ENCODE measurements at regions not wholly inside any gene's neighbourhood (a gene's known extent, or its start where the extent isn't known, plus 50 kb on each side); places are given as distances from the start of the nearest gene placed in this dataset.
A peak's percentile ranks its signal among the peaks of the same experiment; 100 is the strongest.

- no peak overlapping the region for H3K27ac ChIP-seq (ENCODE audit: low read depth, low read length)
- no peaks in the 10 kb centered on the region for H3K36me3 ChIP-seq (ENCODE audit: control insufficient read depth, insufficient read depth, low read length)
- no peak for DNase-seq (ENCODE audit: low read depth in 4 of 6, low spot score in 6 of 6)
- WGBS (ENCODE audit: insufficient coverage) = no CpG with 5 or more reads among the region's 1 CpG
- H3K4me3 ChIP-seq (ENCODE audit: low read depth, low read length) = no peak overlapping the region
- no peaks in the 10 kb centered on the region for H3K27me3 ChIP-seq (ENCODE audit: control insufficient read depth, insufficient read depth, low read length)
- H3K4me1 ChIP-seq (ENCODE audit: control insufficient read depth, insufficient read depth, low read length) = no peaks in the 10 kb centered on the region
- H3K9me3 ChIP-seq (ENCODE audit: control insufficient read depth, insufficient read depth, low read length) = no peaks in the 10 kb centered on the region
Measured at GRCh38 chr2:193267496-193268002, 1072.8 kb upstream of the TMEFF2 start.

- Histone ChIP-seq H3K27ac (ENCODE audit: low read depth, low read length) (no peak overlapping the region), H3K27me3 (ENCODE audit: control insufficient read depth, insufficient read depth, low read length) (no peaks in the 10 kb centered on the region), H3K36me3 (ENCODE audit: control insufficient read depth, insufficient read depth, low read length) (no peaks in the 10 kb centered on the region), H3K9me3 (ENCODE audit: control insufficient read depth, insufficient read depth, low read length) (no peaks in the 10 kb centered on the region), H3K4me3 (ENCODE audit: low read depth, low read length) (no peak overlapping the region), H3K4me1 (ENCODE audit: control insufficient read depth, insufficient read depth, low read length) (no peaks in the 10 kb centered on the region)
- peak in 1 of 6 donors; percentile 12 for DNase-seq (ENCODE audit: low read depth in 4 of 6, low spot score in 6 of 6)
Measured at GRCh38 chr2:193253014-193253530, 1058.3 kb upstream of the TMEFF2 start.

- Histone ChIP-seq H3K27ac (ENCODE audit: low read depth, low read length) (no peak overlapping the region), H3K4me1 (ENCODE audit: control insufficient read depth, insufficient read depth, low read length) (no peaks in the 10 kb centered on the region), H3K27me3 (ENCODE audit: control insufficient read depth, insufficient read depth, low read length) (no peaks in the 10 kb centered on the region), H3K36me3 (ENCODE audit: control insufficient read depth, insufficient read depth, low read length) (no peaks in the 10 kb centered on the region), H3K9me3 (ENCODE audit: control insufficient read depth, insufficient read depth, low read length) (no peaks in the 10 kb centered on the region), H3K4me3 (ENCODE audit: low read depth, low read length) (no peak overlapping the region)
- DNase-seq (ENCODE audit: low read depth in 4 of 6, low spot score in 6 of 6) = no peak
- WGBS (ENCODE audit: insufficient coverage) = no CpG with 5 or more reads among the region's 3 CpGs
Measured at GRCh38 chr2:193251909-193252308, 1057.2 kb upstream of the TMEFF2 start.

DNA sequence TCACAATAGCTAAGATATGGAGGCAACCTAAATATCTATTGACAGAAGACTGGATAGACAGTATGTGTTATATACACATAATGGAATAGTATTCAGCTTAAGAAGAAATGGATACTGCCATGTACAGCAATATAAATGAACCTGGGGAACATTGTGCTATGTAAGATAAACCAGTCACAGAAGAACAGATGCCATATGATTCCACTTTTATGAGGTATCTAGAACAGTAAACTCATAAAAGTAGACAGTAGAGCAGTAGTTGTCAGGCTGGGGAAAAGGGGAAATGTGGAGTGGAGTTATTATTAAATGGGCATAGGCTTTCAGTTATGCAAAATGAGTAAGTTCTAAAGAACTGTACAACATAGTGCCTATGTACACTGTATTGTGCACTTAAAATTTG is 1055.7 kb upstream of the TMEFF2 start:
- Histone ChIP-seq H3K4me1 (ENCODE audit: control insufficient read depth, insufficient read depth, low read length) (no peaks in the 10 kb centered on the region), H3K27me3 (ENCODE audit: control insufficient read depth, insufficient read depth, low read length) (no peaks in the 10 kb centered on the region), H3K9me3 (ENCODE audit: control insufficient read depth, insufficient read depth, low read length) (no peaks in the 10 kb centered on the region), H3K36me3 (ENCODE audit: control insufficient read depth, insufficient read depth, low read length) (no peaks in the 10 kb centered on the region), H3K27ac (ENCODE audit: low read depth, low read length) (no peak overlapping the region), H3K4me3 (ENCODE audit: low read depth, low read length) (no peak overlapping the region)
- DNase-seq (ENCODE audit: low read depth in 4 of 6, low spot score in 6 of 6) = no peak

GRCh38 chr2:193240752-193241151 is 1046.0 kb upstream of the TMEFF2 start:
- no peaks in the 10 kb centered on the region for H3K27me3 ChIP-seq (ENCODE audit: control insufficient read depth, insufficient read depth, low read length)
- H3K9me3 ChIP-seq (ENCODE audit: control insufficient read depth, insufficient read depth, low read length) = no peaks in the 10 kb centered on the region
- DNase-seq (ENCODE audit: low read depth in 4 of 6, low spot score in 6 of 6) = no peak
- no peak overlapping the region for H3K4me3 ChIP-seq (ENCODE audit: low read depth, low read length)
- no CpG with 5 or more reads among the region's 1 CpG for WGBS (ENCODE audit: insufficient coverage)
- no peaks in the 10 kb centered on the region for H3K4me1 ChIP-seq (ENCODE audit: control insufficient read depth, insufficient read depth, low read length)
- no peak overlapping the region for H3K27ac ChIP-seq (ENCODE audit: low read depth, low read length)
- H3K36me3 ChIP-seq (ENCODE audit: control insufficient read depth, insufficient read depth, low read length) = no peaks in the 10 kb centered on the region

DNA sequence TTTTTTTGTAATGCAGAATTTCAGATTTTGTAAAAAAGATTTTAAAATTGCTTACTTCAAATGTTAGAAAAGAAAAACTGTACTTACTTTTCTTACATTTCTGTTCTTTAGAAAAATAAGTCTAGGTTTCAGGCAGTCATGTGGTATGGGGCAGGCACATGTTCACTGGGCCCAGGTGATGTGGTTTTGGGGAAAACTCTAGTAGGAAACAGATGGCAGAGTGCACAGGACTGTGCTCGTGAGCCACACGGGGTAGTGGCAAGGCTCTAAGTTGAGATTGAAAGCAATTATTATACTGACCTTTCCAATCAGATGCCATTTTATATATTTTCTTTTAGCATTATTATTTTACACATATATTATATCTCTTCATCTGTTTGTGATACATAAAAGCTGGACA is 1036.9 kb upstream of the TMEFF2 start:
- no peak for DNase-seq (ENCODE audit: low read depth in 4 of 6, low spot score in 6 of 6)
- no CpG with 5 or more reads among the region's 2 CpGs for WGBS (ENCODE audit: insufficient coverage)
- Histone ChIP-seq H3K27me3 (ENCODE audit: control insufficient read depth, insufficient read depth, low read length) (no peaks in the 10 kb centered on the region), H3K9me3 (ENCODE audit: control insufficient read depth, insufficient read depth, low read length) (no peaks in the 10 kb centered on the region), H3K36me3 (ENCODE audit: control insufficient read depth, insufficient read depth, low read length) (no peaks in the 10 kb centered on the region), H3K4me3 (ENCODE audit: low read depth, low read length) (no peak overlapping the region), H3K4me1 (ENCODE audit: control insufficient read depth, insufficient read depth, low read length) (no peaks in the 10 kb centered on the region), H3K27ac (ENCODE audit: low read depth, low read length) (no peak overlapping the region)

DNA sequence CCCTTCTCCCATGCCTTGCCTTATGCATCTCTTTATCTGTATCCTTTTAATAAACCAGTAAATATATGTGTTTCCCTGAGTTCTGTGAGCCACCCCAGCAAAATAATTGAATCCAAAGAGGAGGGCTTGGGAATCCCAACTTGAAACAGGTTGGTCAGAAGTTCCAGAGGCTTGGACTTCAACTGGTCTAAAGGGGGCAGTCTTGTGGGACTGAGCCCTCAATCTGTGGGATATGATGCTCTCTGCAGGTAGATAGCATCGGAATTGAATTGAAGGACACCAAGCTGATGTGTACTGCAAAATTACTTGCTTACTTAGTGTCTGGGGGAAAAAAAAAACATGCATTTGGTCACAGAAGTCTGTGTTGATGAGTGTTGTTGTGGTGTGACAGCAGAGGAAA is 1033.5 kb upstream of the TMEFF2 start:
- DNase-seq (ENCODE audit: low read depth in 4 of 6, low spot score in 6 of 6) = no peak
- no peak overlapping the region for H3K4me3 ChIP-seq (ENCODE audit: low read depth, low read length)
- 100% methylated on average over 1 of the region's 1 CpG for WGBS (ENCODE audit: insufficient coverage)

GRCh38 chr2:193222454-193222853 is 1027.7 kb upstream of the TMEFF2 start:
- no peaks in the 10 kb centered on the region for H3K9me3 ChIP-seq (ENCODE audit: control insufficient read depth, insufficient read depth, low read length)
- H3K36me3 ChIP-seq (ENCODE audit: control insufficient read depth, insufficient read depth, low read length) = no peaks in the 10 kb centered on the region
- no CpG with 5 or more reads among the region's 2 CpGs for WGBS (ENCODE audit: insufficient coverage)
- H3K4me3 ChIP-seq (ENCODE audit: low read depth, low read length) = no peak overlapping the region
- no peaks in the 10 kb centered on the region for H3K27me3 ChIP-seq (ENCODE audit: control insufficient read depth, insufficient read depth, low read length)
- no peak overlapping the region for H3K27ac ChIP-seq (ENCODE audit: low read depth, low read length)
- no peak for DNase-seq (ENCODE audit: low read depth in 4 of 6, low spot score in 6 of 6)
- H3K4me1 ChIP-seq (ENCODE audit: control insufficient read depth, insufficient read depth, low read length) = no peaks in the 10 kb centered on the region

More for the DNA sequence above, 1033.5 kb upstream of the TMEFF2 start:
- Histone ChIP-seq H3K27me3 (ENCODE audit: control insufficient read depth, insufficient read depth, low read length) (no peaks in the 10 kb centered on the region), H3K4me1 (ENCODE audit: control insufficient read depth, insufficient read depth, low read length) (no peaks in the 10 kb centered on the region), H3K27ac (ENCODE audit: low read depth, low read length) (no peak overlapping the region), H3K9me3 (ENCODE audit: control insufficient read depth, insufficient read depth, low read length) (no peaks in the 10 kb centered on the region), H3K36me3 (ENCODE audit: control insufficient read depth, insufficient read depth, low read length) (no peaks in the 10 kb centered on the region)

DNA sequence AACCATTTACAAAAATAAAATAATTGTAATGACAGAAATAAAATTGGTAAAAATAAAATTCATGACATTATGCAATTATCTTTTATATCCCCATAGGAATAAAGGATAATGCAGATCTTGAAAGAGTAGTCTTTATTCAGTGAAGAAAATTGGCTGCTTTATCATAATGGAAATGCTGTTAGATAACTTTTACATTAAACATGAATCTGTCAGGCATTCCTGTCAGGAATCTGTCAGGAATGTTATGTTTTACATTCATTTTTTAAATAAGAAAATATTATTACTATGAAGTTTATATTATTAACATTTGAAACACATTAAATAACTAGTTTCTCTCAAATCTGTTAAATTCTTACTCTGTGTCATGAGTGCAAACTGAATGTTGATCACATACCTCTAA is 1024.7 kb upstream of the TMEFF2 start:
- Histone ChIP-seq H3K4me1 (ENCODE audit: control insufficient read depth, insufficient read depth, low read length) (no peaks in the 10 kb centered on the region), H3K36me3 (ENCODE audit: control insufficient read depth, insufficient read depth, low read length) (no peaks in the 10 kb centered on the region), H3K27me3 (ENCODE audit: control insufficient read depth, insufficient read depth, low read length) (no peaks in the 10 kb centered on the region), H3K9me3 (ENCODE audit: control insufficient read depth, insufficient read depth, low read length) (no peaks in the 10 kb centered on the region), H3K27ac (ENCODE audit: low read depth, low read length) (no peak overlapping the region), H3K4me3 (ENCODE audit: low read depth, low read length) (no peak overlapping the region)
- DNase-seq (ENCODE audit: low read depth in 4 of 6, low spot score in 6 of 6) = no peak

DNA sequence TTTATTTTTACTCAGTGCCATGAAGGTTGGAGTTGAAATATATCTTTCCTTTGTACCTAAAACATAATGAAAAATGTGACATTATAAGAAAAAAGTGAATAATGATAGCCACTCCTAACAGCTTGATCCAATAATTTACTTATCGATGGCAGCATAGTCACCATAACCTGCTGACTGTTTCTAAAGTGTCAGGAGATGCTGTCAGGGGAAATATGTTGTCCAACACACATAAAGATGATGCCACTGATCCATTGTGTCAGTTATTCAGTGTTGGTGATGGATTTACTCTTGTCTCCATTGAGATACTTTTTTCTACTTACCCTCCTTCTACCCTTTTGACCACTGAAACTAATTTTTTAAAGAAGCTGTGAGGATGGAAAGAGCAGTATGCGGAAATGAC is 1006.9 kb upstream of the TMEFF2 start:
- Histone ChIP-seq H3K9me3 (ENCODE audit: control insufficient read depth, insufficient read depth, low read length) (peaks cover 1% of the 10 kb centered on the region), H3K36me3 (ENCODE audit: control insufficient read depth, insufficient read depth, low read length) (no peaks in the 10 kb centered on the region), H3K4me3 (ENCODE audit: low read depth, low read length) (no peak overlapping the region), H3K27ac (ENCODE audit: low read depth, low read length) (no peak overlapping the region), H3K4me1 (ENCODE audit: control insufficient read depth, insufficient read depth, low read length) (no peaks in the 10 kb centered on the region), H3K27me3 (ENCODE audit: control insufficient read depth, insufficient read depth, low read length) (no peaks in the 10 kb centered on the region)
- WGBS (ENCODE audit: insufficient coverage) = no CpG with 5 or more reads among the region's 2 CpGs
- DNase-seq (ENCODE audit: low read depth in 4 of 6, low spot score in 6 of 6) = no peak

All from spinal cord (tissue), 9 donors.